ENCODE measurements at regions not wholly inside any gene's neighbourhood (a gene's known extent, or its start where the extent isn't known, plus 50 kb on each side); places are given as distances from the start of the nearest gene placed in this dataset.

DNA sequence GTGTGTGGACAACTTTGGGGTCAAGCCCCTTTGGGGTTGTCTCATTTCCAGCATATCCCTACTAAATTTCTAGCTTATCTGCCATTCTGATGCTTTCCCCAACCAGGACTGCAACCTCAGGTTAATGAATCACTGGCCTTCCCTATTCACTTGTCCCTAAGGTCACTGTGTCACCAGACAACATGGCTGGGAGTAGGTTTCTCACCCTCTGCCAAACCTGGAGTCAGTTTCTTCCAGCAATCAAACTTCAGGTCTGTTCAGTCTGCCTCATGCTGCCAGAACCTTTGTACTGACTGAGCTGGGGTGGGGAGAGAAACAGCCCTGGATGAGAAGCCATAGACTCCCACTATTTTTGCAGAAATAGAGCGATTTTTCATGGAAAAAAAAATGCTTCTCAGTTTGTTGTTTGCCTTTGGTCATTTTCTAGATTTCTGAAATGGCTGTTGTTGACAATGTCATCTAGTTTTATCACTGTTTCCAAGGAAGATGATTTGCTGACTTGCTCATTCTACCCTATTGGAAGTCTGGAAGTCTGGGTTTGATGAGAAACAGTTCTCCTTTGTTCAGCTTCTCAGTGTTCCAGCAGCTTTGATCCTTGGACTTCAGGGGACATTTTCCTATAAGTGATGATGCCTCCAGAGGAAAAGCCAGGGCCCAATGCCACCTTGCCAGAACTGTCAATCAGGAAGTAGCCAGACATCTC, 74.8 kb upstream of the IL12A start:
- Histone ChIP-seq H3K36me3 (ENCODE audit: insufficient read depth, low read length) (no peaks in the 10 kb centered on the region), H3F3A (ENCODE audit: insufficient read depth, low read length, poor library complexity, severe bottlenecking) (no peaks in the 10 kb centered on the region), H3K9me3 (ENCODE audit: low read length) (no peaks in the 10 kb centered on the region), H3K4me3 (ENCODE audit: low read length) (no peak overlapping the region), H2AFZ (ENCODE audit: low read depth, low read length) (no peak overlapping the region), H4K20me1 (ENCODE audit: insufficient read depth) (no peaks in the 10 kb centered on the region), H3K27me3 (ENCODE audit: insufficient read depth, low read depth, low read length) (peaks cover 9% of the 10 kb centered on the region), H3K79me2 (replicated peaks; ENCODE audit: insufficient read depth, low read length) (no peaks in the 10 kb centered on the region), H3K9ac (ENCODE audit: low read length) (no peak overlapping the region), H3K9me2 (ENCODE audit: insufficient read depth, low read length) (no peaks in the 10 kb centered on the region), H3K27ac (ENCODE audit: low read length) (no peak overlapping the region), H3K4me2 (ENCODE audit: low read length) (no peak overlapping the region)
- TF ChIP-seq, protein P1, sequence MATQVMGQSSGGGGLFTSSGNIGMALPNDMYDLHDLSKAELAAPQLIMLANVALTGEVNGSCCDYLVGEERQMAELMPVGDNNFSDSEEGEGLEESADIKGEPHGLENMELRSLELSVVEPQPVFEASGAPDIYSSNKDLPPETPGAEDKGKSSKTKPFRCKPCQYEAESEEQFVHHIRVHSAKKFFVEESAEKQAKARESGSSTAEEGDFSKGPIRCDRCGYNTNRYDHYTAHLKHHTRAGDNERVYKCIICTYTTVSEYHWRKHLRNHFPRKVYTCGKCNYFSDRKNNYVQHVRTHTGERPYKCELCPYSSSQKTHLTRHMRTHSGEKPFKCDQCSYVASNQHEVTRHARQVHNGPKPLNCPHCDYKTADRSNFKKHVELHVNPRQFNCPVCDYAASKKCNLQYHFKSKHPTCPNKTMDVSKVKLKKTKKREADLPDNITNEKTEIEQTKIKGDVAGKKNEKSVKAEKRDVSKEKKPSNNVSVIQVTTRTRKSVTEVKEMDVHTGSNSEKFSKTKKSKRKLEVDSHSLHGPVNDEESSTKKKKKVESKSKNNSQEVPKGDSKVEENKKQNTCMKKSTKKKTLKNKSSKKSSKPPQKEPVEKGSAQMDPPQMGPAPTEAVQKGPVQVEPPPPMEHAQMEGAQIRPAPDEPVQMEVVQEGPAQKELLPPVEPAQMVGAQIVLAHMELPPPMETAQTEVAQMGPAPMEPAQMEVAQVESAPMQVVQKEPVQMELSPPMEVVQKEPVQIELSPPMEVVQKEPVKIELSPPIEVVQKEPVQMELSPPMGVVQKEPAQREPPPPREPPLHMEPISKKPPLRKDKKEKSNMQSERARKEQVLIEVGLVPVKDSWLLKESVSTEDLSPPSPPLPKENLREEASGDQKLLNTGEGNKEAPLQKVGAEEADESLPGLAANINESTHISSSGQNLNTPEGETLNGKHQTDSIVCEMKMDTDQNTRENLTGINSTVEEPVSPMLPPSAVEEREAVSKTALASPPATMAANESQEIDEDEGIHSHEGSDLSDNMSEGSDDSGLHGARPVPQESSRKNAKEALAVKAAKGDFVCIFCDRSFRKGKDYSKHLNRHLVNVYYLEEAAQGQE (IDR thresholded peaks at IDR 0.05; ENCODE audit: borderline replicate concordance): no peak
- TF ChIP-seq SMC3 (conservative IDR thresholded peaks at IDR 0.05; ENCODE audit: poor library complexity) (no peak), POLR2AphosphoS5 (IDR thresholded peaks at IDR 0.05) (no peak), EZH2 (IDR thresholded peaks at IDR 0.05; ENCODE audit: borderline replicate concordance, insufficient read depth, low read length, poor library complexity, severe bottlenecking) (no peak), TAF1 (IDR thresholded peaks at IDR 0.05; ENCODE audit: low read depth) (no peak), MXI1 (conservative IDR thresholded peaks at IDR 0.05; ENCODE audit: poor library complexity, severe bottlenecking) (no peak)

DNA sequence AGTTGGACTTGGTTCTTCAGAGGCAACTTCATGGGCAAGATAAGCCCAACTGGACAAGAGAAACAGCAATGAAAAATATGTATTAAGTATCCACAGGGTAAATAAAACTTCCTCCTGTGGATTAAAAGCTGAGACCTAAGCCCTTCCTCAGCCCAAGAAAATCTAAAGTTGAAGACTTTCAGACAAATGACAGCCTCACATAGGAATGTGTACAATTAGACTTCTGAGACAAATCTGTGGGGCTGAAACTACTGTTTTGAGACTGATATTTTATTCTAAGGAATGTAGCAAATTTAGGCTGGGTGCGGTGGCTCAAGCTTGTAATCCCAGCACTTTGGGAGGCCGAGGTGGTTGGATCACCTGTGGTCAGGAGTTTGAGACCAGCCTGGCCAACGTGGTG, 74.2 kb upstream of the IL12A start:
- H3K4me3 ChIP-seq (ENCODE audit: low read length): no peak overlapping the region
- no peaks in the 10 kb centered on the region for H3K36me3 ChIP-seq (ENCODE audit: insufficient read depth, low read length)
- no peak overlapping the region for H2AFZ ChIP-seq (ENCODE audit: low read depth, low read length)
- no peak for TF ChIP-seq EZH2 (IDR thresholded peaks at IDR 0.05; ENCODE audit: borderline replicate concordance, insufficient read depth, low read length, poor library complexity, severe bottlenecking)
- TF ChIP-seq TAF1 (IDR thresholded peaks at IDR 0.05; ENCODE audit: low read depth): no peak
- TF ChIP-seq, protein P1 (IDR thresholded peaks at IDR 0.05; ENCODE audit: borderline replicate concordance): no peak
- no peak for TF ChIP-seq RAD21 (conservative IDR thresholded peaks at IDR 0.05)
- no peak for TF ChIP-seq SMC3 (conservative IDR thresholded peaks at IDR 0.05; ENCODE audit: poor library complexity)
- TF ChIP-seq MXI1 (conservative IDR thresholded peaks at IDR 0.05; ENCODE audit: poor library complexity, severe bottlenecking): no peak
- TF ChIP-seq POLR2AphosphoS5 (IDR thresholded peaks at IDR 0.05): no peak
- TF ChIP-seq, protein P2, sequence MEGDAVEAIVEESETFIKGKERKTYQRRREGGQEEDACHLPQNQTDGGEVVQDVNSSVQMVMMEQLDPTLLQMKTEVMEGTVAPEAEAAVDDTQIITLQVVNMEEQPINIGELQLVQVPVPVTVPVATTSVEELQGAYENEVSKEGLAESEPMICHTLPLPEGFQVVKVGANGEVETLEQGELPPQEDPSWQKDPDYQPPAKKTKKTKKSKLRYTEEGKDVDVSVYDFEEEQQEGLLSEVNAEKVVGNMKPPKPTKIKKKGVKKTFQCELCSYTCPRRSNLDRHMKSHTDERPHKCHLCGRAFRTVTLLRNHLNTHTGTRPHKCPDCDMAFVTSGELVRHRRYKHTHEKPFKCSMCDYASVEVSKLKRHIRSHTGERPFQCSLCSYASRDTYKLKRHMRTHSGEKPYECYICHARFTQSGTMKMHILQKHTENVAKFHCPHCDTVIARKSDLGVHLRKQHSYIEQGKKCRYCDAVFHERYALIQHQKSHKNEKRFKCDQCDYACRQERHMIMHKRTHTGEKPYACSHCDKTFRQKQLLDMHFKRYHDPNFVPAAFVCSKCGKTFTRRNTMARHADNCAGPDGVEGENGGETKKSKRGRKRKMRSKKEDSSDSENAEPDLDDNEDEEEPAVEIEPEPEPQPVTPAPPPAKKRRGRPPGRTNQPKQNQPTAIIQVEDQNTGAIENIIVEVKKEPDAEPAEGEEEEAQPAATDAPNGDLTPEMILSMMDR (IDR thresholded peaks at IDR 0.05; ENCODE audit: poor library complexity, severe bottlenecking): no peak
- no peak for TF ChIP-seq EP300 (conservative IDR thresholded peaks at IDR 0.05; ENCODE audit: poor library complexity, severe bottlenecking)
- H3K4me2 ChIP-seq (ENCODE audit: low read length): no peak overlapping the region
- no peak overlapping the region for H3K27ac ChIP-seq (ENCODE audit: low read length)
- H3K9me2 ChIP-seq (ENCODE audit: insufficient read depth, low read length): no peaks in the 10 kb centered on the region
- peaks cover 9% of the 10 kb centered on the region for H3K27me3 ChIP-seq (ENCODE audit: insufficient read depth, low read depth, low read length)
- H3K9ac ChIP-seq (ENCODE audit: low read length): no peak overlapping the region
- no peaks in the 10 kb centered on the region for H3F3A ChIP-seq (ENCODE audit: insufficient read depth, low read length, poor library complexity, severe bottlenecking)
- H3K79me2 ChIP-seq (replicated peaks; ENCODE audit: insufficient read depth, low read length): no peaks in the 10 kb centered on the region
- no peaks in the 10 kb centered on the region for H3K9me3 ChIP-seq (ENCODE audit: low read length)
- H4K20me1 ChIP-seq (ENCODE audit: insufficient read depth): no peaks in the 10 kb centered on the region

Measured in neural cell (in vitro differentiated cells).